Keratinocyte (primary cell): ENCODE measurements at regions not wholly inside any gene's neighbourhood (a gene's known extent, or its start where the extent isn't known, plus 50 kb on each side); places are given as distances from the start of the nearest gene placed in this dataset.

Experiments
- DNase-seq: peaks from one replicate; pipeline ENCODE4 v3.0.0-alpha.2; 2011; ENCODE audit warnings: low read depth, missing footprints, low spot score
- FAIRE-seq: peaks from 2 replicates; lab custom pipeline; 2011; peaks lifted over from hg19 to GRCh38; lab: Jason Lieb, UNC
- H2AFZ ChIP-seq: 2 replicates; pipeline ENCODE4 v1.6.0; 2012; ENCODE audit warnings: low read length, control low read depth, inconsistent platforms; ENCODE audit not compliant: control insufficient read depth
- H3K27ac ChIP-seq: 2 replicates; pipeline ENCODE4 v1.5.1; 2011; ENCODE audit warnings: low read length; ENCODE audit not compliant: control insufficient read depth, insufficient read depth
- H3K27me3 ChIP-seq: 3 replicates; pipeline ENCODE4 v1.6.0; 2011; ENCODE audit warnings: low read length; ENCODE audit not compliant: control insufficient read depth, insufficient read depth; ENCODE audit errors: extremely low read depth
- H3K36me3 ChIP-seq, 2 experiments: 2 replicates in 1 of 2; 3 replicates in 1 of 2; pipeline ENCODE4 v1.5.1; 2011; ENCODE audit warnings: low read length in 2 of 2, mild to moderate bottlenecking in 1 of 2; ENCODE audit not compliant: control insufficient read depth in 2 of 2, insufficient read depth in 2 of 2; ENCODE audit errors: extremely low read depth in 1 of 2
- H3K4me1 ChIP-seq: 3 replicates; pipeline ENCODE4 v1.5.1; 2011; ENCODE audit warnings: low read length; ENCODE audit not compliant: control insufficient read depth, insufficient read depth; ENCODE audit errors: extremely low read depth
- H3K4me2 ChIP-seq: 3 replicates; pipeline ENCODE4 v1.6.0; 2011; ENCODE audit warnings: low read depth, low read length; ENCODE audit not compliant: control insufficient read depth, insufficient read depth; ENCODE audit errors: extremely low read depth
- H3K4me3 ChIP-seq, 3 experiments: fragments of 200-600 bp in 1 of 3; sonication (generic) in 1 of 3; 2 replicates in 2 of 3; 3 replicates in 1 of 3; pipeline ENCODE4 v1.5.1; 2011 to 2016; ENCODE audit warnings: low read length in 3 of 3, mild to moderate bottlenecking in 3 of 3, control low read depth in 2 of 3, inconsistent platforms in 1 of 3, low read depth in 1 of 3, mixed read lengths in 1 of 3, mixed run types in 1 of 3, moderate library complexity in 1 of 3; ENCODE audit not compliant: control insufficient read depth in 2 of 3, insufficient read depth in 2 of 3; ENCODE audit errors: extremely low read depth in 1 of 3
- H3K79me2 ChIP-seq: 2 replicates; pipeline ENCODE4 v1.6.0; 2012; ENCODE audit warnings: low read length; ENCODE audit not compliant: control insufficient read depth, insufficient read depth
- H3K9ac ChIP-seq: 3 replicates; pipeline ENCODE4 v1.6.0; 2011; ENCODE audit warnings: low read length; ENCODE audit not compliant: control insufficient read depth, insufficient read depth; ENCODE audit errors: extremely low read depth
- H3K9me1 ChIP-seq: 3 replicates; pipeline ENCODE4 v1.6.0; 2011; ENCODE audit warnings: low read length; ENCODE audit not compliant: control insufficient read depth, insufficient read depth; ENCODE audit errors: extremely low read depth
- H3K9me3 ChIP-seq: 2 replicates; pipeline ENCODE4 v1.5.1; 2012; ENCODE audit warnings: low read depth, low read length; ENCODE audit not compliant: control insufficient read depth
- H4K20me1 ChIP-seq: 3 replicates; pipeline ENCODE4 v1.6.0; 2011; ENCODE audit warnings: low read length; ENCODE audit not compliant: control insufficient read depth, insufficient read depth; ENCODE audit errors: extremely low read depth
- CTCF ChIP-seq, 3 experiments: IDR thresholded peaks in 1 of 3; conservative IDR thresholded peaks in 1 of 3; optimal IDR thresholded peaks in 1 of 3; 2 replicates in 2 of 3; 3 replicates in 1 of 3; pipeline versions ENCODE3 to v1.5.1; 2011; ENCODE audit warnings: low read length in 3 of 3, mild to moderate bottlenecking in 3 of 3, moderate library complexity in 2 of 3, control low read depth in 1 of 3, inconsistent platforms in 1 of 3; ENCODE audit not compliant: insufficient read depth in 2 of 3; ENCODE audit errors: extremely low read depth in 1 of 3
- EZH2 ChIP-seq: IDR thresholded peaks from one replicate; pipeline ENCODE4 v1.6.1; 2012; ENCODE audit warnings: inconsistent platforms, mild to moderate bottlenecking, low read length, moderate library complexity
- dilution Hi-C: fragments of 300-500 bp; cut with MboI; formaldehyde crosslinking; loops from one replicate; pipeline ENCODE4 v1.7.0; 2020; ENCODE audit warnings: low sequenced_read_pairs; ENCODE audit not compliant: extremely low pct_ligation_motif_present

GRCh38 chr2:147473075-147473474 lies 371.8 kb upstream of the ACVR2A start:
- H3K9me1 ChIP-seq: no peaks in the 10 kb centered on the region
- H3K27me3 ChIP-seq: no peaks in the 10 kb centered on the region
- no peaks in the 10 kb centered on the region for H3K79me2 ChIP-seq
- dilution Hi-C loops: no loop called here
- FAIRE-seq (no peak), DNase-seq (no peak)
- no peaks in the 10 kb centered on the region for H3K9me3 ChIP-seq
- no peak for TF ChIP-seq EZH2
- no peak for TF ChIP-seq CTCF (optimal IDR thresholded peaks at IDR 0.05 in 1 of 3, IDR thresholded peaks at IDR 0.05 in 1 of 3, conservative IDR thresholded peaks at IDR 0.05 in 1 of 3; ENCODE audit: extremely low read depth in 1 of 3, insufficient read depth in 2 of 3, low read length in 3 of 3)
- no peaks in the 10 kb centered on the region for H3K4me1 ChIP-seq
- no peaks in the 10 kb centered on the region for H4K20me1 ChIP-seq
- H3K36me3 ChIP-seq: no peaks in the 10 kb centered on the region
- no peak overlapping the region for H3K4me2 ChIP-seq
- no peak overlapping the region for H2AFZ ChIP-seq
- H3K27ac ChIP-seq: no peak overlapping the region
- H3K9ac ChIP-seq: no peak overlapping the region
- H3K4me3 ChIP-seq: no peak overlapping the region

GRCh38 chr2:147471126-147471525 lies 373.7 kb upstream of the ACVR2A start:
- H3K9me1 ChIP-seq: no peaks in the 10 kb centered on the region
- H2AFZ ChIP-seq: no peak overlapping the region
- FAIRE-seq (no peak), DNase-seq (no peak)
- no peaks in the 10 kb centered on the region for H3K36me3 ChIP-seq
- no peak overlapping the region for H3K4me2 ChIP-seq
- no peaks in the 10 kb centered on the region for H3K79me2 ChIP-seq
- H3K9me3 ChIP-seq: no peaks in the 10 kb centered on the region
- no peak for TF ChIP-seq EZH2
- no peak for TF ChIP-seq CTCF (optimal IDR thresholded peaks at IDR 0.05 in 1 of 3, IDR thresholded peaks at IDR 0.05 in 1 of 3, conservative IDR thresholded peaks at IDR 0.05 in 1 of 3; ENCODE audit: extremely low read depth in 1 of 3, insufficient read depth in 2 of 3, low read length in 3 of 3)
- no peaks in the 10 kb centered on the region for H3K27me3 ChIP-seq
- no peak overlapping the region for H3K27ac ChIP-seq
- H3K4me1 ChIP-seq: no peaks in the 10 kb centered on the region
- no peaks in the 10 kb centered on the region for H4K20me1 ChIP-seq
- H3K9ac ChIP-seq: no peak overlapping the region
- dilution Hi-C loops: no loop called here
- no peak overlapping the region for H3K4me3 ChIP-seq
